ACHN (cell line): ENCODE measurements at regions not wholly inside any gene's neighbourhood (a gene's known extent, or its start where the extent isn't known, plus 50 kb on each side); places are given as distances from the start of the nearest gene placed in this dataset.

Source experiments
- DNase-seq: peaks from one replicate; pipeline ENCODE4 v3.0.0-alpha.2; 2015
- in situ Hi-C: cut with HindIII; loops from 2 replicates; pipeline ENCODE4 v1.10.0; 2017; ENCODE audit warnings: low sequenced_read_pairs, low pct_ligation_motif_present, low pct_unique_long_range_greater_than_20kb

GRCh38 chrX:5220421-5220820 lies 1008.2 kb downstream of the NLGN4X start:
- in situ Hi-C loops = no loop called here
- no peak for DNase-seq

GRCh38 chrX:5194806-5195205 lies 1033.9 kb downstream of the NLGN4X start:
- in situ Hi-C loops = no loop called here
- no peak for DNase-seq

- DNase-seq = no peak
- in situ Hi-C loops = no loop called here
Observed at GRCh38 chrX:5180135-5180741, 1048.4 kb downstream of the NLGN4X start.

GRCh38 chrX:5176766-5177165 lies 1051.9 kb downstream of the NLGN4X start:
- DNase-seq = no peak
- in situ Hi-C loops = no loop called here

- no peak for DNase-seq
- in situ Hi-C loops = no loop called here
Observed at GRCh38 chrX:5163663-5164062, 1065.0 kb downstream of the NLGN4X start.

GRCh38 chrX:5155301-5155700 lies 1073.4 kb downstream of the NLGN4X start:
- in situ Hi-C loops = no loop called here
- no peak for DNase-seq

- no peak for DNase-seq
- in situ Hi-C loops = no loop called here
Observed at GRCh38 chrX:5145957-5146356, 1082.7 kb downstream of the NLGN4X start.

- no peak for DNase-seq
- in situ Hi-C loops = no loop called here
Observed at GRCh38 chrX:5142644-5143043, 1086.0 kb downstream of the NLGN4X start.

- no peak for DNase-seq
- in situ Hi-C loops = no loop called here
Observed at GRCh38 chrX:5122181-5122678, 1106.4 kb downstream of the NLGN4X start.

GRCh38 chrX:5117816-5118215 lies 1110.9 kb downstream of the NLGN4X start:
- in situ Hi-C loops = no loop called here
- no peak for DNase-seq

GRCh38 chrX:5113128-5113527 lies 1115.5 kb downstream of the NLGN4X start:
- in situ Hi-C loops = no loop called here
- peak; percentile 13 for DNase-seq

- in situ Hi-C loops = no loop called here
- no peak for DNase-seq
Observed at GRCh38 chrX:5100004-5100403, 1128.7 kb downstream of the NLGN4X start.

GRCh38 chrX:5086388-5086787 lies 1142.3 kb downstream of the NLGN4X start:
- in situ Hi-C loops = no loop called here
- DNase-seq = no peak

- DNase-seq = no peak
- in situ Hi-C loops = no loop called here
Observed at GRCh38 chrX:5084279-5084678, 1144.4 kb downstream of the NLGN4X start.

- no peak for DNase-seq
- in situ Hi-C loops = no loop called here
Observed at GRCh38 chrX:5082705-5083104, 1146.0 kb downstream of the NLGN4X start.

GRCh38 chrX:5080791-5081190 lies 1147.9 kb downstream of the NLGN4X start:
- DNase-seq = no peak
- in situ Hi-C loops = no loop called here

- in situ Hi-C loops = no loop called here
- DNase-seq = no peak
Observed at GRCh38 chrX:5068550-5068949, 1160.1 kb downstream of the NLGN4X start.

- no peak for DNase-seq
- in situ Hi-C loops = no loop called here
Observed at GRCh38 chrX:5057786-5058185, 1170.9 kb downstream of the NLGN4X start.

GRCh38 chrX:5054852-5055251 lies 1173.8 kb downstream of the NLGN4X start:
- no peak for DNase-seq
- in situ Hi-C loops = no loop called here

GRCh38 chrX:5051831-5052491 lies 1176.7 kb downstream of the NLGN4X start:
- peak; percentile 83 for DNase-seq
- in situ Hi-C loops = no loop called here
